ENCODE measurements at regions not wholly inside any gene's neighbourhood (a gene's known extent, or its start where the extent isn't known, plus 50 kb on each side); places are given as distances from the start of the nearest gene placed in this dataset.

GRCh38 chr9:20042128-20042711 is 253.4 kb upstream of the SLC24A2 start:
- DNase-seq (ENCODE audit: low spot score): no peak

GRCh38 chr9:20041697-20042081 is 252.9 kb upstream of the SLC24A2 start:
- peak; percentile 28 for DNase-seq (ENCODE audit: low spot score)

- DNase-seq (ENCODE audit: low spot score): peak; percentile 33
Measured at GRCh38 chr9:20040991-20041696, 252.3 kb upstream of the SLC24A2 start.

- DNase-seq (ENCODE audit: low spot score): no peak
Measured at GRCh38 chr9:20037699-20038098, 248.9 kb upstream of the SLC24A2 start.

DNA sequence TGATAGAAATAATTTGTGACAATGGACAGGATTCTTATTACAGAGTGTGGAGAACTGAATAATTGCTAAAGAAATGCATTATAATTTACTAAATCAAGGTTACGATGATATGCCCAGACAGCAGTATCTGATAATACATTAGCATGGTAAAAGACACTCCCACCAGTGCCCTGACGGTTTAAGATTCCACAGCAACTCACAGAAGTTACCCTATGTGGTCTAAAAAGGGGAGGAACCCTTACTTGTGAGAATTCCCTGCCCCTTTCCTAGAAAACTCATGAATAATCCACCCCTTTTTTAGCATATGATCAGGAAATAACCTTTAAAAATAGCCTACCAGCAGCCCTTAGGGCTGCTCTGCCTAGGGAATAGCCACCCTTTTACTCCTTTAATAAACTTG is 244.7 kb upstream of the SLC24A2 start:
- no peak for DNase-seq (ENCODE audit: low spot score)

DNA sequence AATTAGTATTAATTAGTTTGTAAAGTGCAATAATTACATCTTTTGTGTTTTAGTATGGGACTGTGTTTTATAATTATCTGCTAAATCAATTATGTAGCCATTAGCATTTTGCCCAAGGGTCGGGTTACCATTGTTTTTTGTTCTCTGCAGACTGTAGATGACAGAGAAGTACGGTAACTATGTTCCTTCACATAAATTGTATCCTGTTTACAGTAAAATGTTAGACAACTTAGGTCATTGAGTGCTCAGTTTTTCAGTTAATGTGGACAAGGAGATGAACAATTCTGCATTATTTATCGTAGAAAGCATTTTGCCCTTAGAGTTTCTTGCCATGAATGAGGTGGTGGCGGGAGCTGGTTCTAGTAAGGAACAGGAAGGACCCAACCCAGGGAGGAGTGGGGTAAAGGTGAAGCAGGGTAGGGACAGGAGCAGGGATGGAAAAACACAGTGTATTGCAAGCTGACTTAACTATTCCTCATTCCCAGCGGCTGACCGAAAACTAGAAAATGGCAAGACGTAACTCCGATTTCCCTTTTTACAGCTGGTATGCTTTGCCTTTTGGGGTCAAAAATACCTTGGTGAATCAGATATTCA is 243.7 kb upstream of the SLC24A2 start:
- DNase-seq (ENCODE audit: low spot score): no peak

DNA sequence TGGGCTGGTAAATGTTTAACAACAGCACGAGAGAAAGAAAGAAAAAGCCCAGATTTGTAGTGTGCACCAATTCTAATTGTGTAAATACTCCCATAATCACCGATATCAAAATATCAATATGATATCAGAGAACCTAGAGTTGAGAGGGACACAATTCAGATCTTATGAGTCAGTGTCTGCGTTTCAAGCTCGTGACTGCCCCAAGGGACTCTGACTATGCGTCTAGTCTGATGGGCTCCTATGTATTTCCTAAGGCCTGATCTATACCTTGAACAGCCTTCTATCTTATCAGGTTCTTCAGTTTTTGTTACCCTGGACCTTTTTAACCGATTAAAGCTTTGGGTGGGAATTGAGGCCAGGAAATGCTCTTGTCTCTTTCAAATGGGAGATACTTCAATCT is 243.0 kb upstream of the SLC24A2 start:
- DNase-seq (ENCODE audit: low spot score): no peak

- DNase-seq (ENCODE audit: low spot score): no peak
Measured at GRCh38 chr9:20030671-20031070, 241.8 kb upstream of the SLC24A2 start.

GRCh38 chr9:20030221-20030620 is 241.4 kb upstream of the SLC24A2 start:
- no peak for DNase-seq (ENCODE audit: low spot score)

- no peak for DNase-seq (ENCODE audit: low spot score)
Measured at GRCh38 chr9:20028849-20029231, 240.0 kb upstream of the SLC24A2 start.

- DNase-seq (ENCODE audit: low spot score): no peak
Measured at GRCh38 chr9:20028192-20028848, 239.5 kb upstream of the SLC24A2 start.

DNA sequence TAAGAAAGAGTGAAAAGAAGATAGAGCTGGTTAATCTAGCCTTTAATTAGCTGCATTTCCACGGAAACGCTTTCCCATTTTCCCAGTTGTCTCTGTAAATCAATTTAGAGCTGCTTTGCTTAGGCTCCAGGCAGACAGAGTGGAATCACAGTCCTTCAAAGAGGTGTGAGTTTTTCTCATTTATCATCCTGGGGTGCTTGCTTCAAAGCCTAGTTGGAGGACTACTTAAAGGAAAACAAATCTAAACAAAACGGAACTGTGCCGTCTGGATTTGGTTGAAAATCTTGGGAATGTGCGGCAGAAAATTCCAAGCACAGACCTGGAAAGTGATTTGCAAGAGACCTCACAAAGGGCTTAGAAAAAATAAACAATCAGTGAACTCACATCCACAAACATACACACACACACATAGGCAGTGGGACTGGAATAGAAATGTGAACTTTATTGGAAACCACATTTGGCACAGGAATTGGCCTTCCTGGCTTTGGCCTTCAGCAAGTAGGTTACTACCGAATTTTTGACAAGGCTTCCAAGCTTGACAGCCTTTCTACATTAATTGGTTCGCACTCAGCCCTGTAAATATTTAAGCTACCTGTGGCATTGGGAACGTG is 235.2 kb upstream of the SLC24A2 start:
- no peak for DNase-seq (ENCODE audit: low spot score)

GRCh38 chr9:20023210-20023905 is 234.5 kb upstream of the SLC24A2 start:
- DNase-seq (ENCODE audit: low spot score): peak; percentile 18

- DNase-seq (ENCODE audit: low spot score): no peak
Measured at GRCh38 chr9:20022410-20022809, 233.6 kb upstream of the SLC24A2 start.

- no peak for DNase-seq (ENCODE audit: low spot score)
Measured at GRCh38 chr9:20016611-20017010, 227.8 kb upstream of the SLC24A2 start.

DNA sequence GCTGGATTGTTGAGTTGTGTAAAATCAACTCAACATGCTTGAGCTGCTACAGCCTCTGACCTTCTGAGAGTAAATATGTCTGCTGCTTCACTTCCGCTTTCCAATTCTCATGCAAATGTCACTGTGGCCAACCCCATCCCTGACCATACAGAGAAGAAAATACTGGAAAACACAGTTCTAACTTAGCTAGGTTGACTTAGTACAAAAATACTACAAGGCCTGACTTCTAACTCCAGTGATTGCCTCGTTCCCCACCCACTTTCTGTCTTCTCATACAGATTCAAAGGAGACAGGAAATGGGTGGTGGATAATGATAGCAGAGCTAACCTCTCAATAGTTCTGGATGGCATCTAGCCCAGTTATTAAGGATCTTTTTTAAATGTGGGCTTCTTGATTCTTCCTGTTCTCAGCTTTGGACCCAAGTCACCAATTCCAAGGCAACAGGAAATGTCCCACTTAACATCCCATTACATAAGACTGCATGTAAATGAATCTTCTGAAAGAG is 226.6 kb upstream of the SLC24A2 start:
- no peak for DNase-seq (ENCODE audit: low spot score)

- no peak for DNase-seq (ENCODE audit: low spot score)
Measured at GRCh38 chr9:20014168-20014567, 225.3 kb upstream of the SLC24A2 start.

DNA sequence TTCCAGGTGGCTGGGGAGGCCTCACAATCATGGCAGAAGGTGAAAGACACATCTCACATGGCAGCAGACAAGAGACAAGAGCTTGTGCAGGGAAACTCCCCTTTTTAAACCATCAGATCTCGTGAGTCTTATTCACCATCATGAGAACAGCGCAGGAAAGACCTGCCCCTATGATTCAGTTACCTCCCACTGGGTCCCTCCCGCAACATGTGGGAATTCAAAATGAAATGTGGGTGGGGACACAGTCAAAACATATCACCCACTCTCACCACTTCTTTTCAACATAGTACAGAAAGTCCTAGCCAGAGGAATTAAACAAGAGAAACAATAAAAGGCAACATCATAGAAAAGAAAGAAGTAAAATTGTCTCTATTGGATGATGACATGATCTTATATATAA is 223.4 kb upstream of the SLC24A2 start:
- no peak for DNase-seq (ENCODE audit: low spot score)

- no peak for DNase-seq (ENCODE audit: low spot score)
Measured at GRCh38 chr9:20009606-20010005, 220.8 kb upstream of the SLC24A2 start.

DNA sequence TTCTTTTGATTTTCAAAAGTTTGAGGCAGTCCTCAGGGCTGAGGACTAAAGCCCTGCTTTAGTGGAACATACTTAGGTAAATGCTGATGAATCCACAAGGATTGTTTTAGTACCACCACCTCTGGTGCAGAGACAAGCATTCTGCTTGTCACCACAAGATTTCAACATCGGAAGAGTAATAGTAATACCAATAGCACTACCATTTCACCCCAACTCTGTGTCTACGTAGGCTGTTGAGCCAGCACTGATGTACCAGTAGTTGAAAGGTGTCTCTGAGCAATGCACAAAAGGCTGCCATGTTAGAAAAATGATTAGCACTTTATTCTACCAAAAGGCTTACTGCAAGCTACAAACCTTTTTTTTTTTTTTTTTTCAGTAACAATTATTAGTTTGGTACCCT is 213.2 kb upstream of the SLC24A2 start:
- no peak for DNase-seq (ENCODE audit: low spot score)

DNA sequence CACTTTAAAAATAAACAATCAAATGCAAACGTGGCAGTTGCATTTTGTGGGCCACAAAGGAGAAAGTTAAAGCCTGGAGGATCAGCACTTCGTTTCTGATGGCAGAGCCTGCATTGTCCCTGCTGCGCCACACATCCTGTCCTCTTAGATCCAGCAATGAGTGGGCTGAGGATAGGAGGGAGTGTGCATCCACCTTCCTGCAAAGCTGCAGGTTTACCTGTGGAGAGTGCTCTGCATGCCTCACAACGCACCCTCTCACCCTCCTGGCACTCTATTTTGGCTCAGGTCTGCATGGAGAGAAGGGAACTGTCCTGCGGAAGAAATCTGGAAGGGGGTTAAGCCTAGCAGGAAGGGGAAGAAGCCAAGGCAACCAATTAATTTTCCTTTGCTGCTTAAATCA is 212.2 kb upstream of the SLC24A2 start:
- DNase-seq (ENCODE audit: low spot score): no peak

DNA sequence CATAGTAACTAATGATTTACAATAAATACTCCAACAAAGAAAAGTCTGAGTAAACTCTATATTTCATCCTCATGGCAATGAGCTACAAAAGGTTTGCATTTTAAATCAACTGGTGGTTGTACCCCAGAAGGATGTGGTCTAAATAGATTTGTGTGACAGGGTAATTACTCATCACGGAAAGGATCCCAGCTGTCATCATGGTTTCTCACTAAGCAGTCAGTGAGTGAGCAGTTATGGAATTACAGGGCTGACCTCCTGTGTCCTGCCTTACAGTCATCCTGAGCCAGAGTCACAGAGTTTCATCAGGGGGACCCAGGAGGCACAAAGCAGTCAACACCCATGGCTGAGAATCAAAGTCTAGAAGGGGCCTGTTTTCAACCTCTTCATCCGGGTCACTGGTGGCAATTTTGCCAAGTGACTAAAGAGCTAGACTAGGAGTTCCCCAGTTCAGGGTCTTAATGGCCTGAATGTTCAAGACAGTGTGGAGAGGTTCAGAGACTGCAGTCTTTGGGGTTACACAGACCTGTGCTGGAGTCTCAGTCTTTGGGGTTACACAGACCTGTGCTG is 210.7 kb upstream of the SLC24A2 start:
- DNase-seq (ENCODE audit: low spot score): no peak

All from cerebellar cortex (tissue), 1 donor.